GM10266 (cell line): ENCODE measurements at regions not wholly inside any gene's neighbourhood (a gene's known extent, or its start where the extent isn't known, plus 50 kb on each side); places are given as distances from the start of the nearest gene placed in this dataset.
"Not testable (repeated sequence)": the region's sequence is repeated elsewhere in the genome, so short reads cannot be mapped to it uniquely, and the experiment has no call there.

Source experiments
- DNase-seq: peaks from one replicate; pipeline ENCODE4 v3.0.0; 2012; ENCODE audit errors: extremely low spot score
- TF ChIP-seq, protein P1 (sequence below): IDR thresholded peaks from 2 replicates; pipeline ENCODE4 v1.5.1; 2012; ENCODE audit warnings: mild to moderate bottlenecking, low read depth; ENCODE audit not compliant: control insufficient read depth, insufficient read depth; ENCODE audit errors: missing control alignments

DNA sequence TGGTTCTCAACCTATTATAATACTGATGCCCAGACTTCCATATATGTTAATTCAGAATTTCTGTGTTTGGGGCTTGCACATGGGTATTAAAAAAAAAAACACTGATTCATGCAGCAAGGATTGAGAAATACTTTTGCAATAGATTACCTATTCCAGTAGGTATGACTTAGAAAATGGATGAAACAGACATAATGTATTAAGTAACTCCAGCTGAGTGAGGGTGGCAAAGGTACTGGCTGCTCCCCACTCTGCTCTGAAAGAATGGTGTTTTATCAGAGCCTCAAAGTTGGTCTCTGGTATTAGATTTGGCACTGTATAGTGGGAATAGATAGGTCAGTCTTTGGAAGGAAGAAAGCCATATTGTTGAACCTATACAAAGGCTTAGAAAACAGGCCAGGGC is 234.3 kb upstream of the FOLH1 start:
- DNase-seq: no peak
- TF ChIP-seq, protein P1, sequence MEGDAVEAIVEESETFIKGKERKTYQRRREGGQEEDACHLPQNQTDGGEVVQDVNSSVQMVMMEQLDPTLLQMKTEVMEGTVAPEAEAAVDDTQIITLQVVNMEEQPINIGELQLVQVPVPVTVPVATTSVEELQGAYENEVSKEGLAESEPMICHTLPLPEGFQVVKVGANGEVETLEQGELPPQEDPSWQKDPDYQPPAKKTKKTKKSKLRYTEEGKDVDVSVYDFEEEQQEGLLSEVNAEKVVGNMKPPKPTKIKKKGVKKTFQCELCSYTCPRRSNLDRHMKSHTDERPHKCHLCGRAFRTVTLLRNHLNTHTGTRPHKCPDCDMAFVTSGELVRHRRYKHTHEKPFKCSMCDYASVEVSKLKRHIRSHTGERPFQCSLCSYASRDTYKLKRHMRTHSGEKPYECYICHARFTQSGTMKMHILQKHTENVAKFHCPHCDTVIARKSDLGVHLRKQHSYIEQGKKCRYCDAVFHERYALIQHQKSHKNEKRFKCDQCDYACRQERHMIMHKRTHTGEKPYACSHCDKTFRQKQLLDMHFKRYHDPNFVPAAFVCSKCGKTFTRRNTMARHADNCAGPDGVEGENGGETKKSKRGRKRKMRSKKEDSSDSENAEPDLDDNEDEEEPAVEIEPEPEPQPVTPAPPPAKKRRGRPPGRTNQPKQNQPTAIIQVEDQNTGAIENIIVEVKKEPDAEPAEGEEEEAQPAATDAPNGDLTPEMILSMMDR: no peak

DNA sequence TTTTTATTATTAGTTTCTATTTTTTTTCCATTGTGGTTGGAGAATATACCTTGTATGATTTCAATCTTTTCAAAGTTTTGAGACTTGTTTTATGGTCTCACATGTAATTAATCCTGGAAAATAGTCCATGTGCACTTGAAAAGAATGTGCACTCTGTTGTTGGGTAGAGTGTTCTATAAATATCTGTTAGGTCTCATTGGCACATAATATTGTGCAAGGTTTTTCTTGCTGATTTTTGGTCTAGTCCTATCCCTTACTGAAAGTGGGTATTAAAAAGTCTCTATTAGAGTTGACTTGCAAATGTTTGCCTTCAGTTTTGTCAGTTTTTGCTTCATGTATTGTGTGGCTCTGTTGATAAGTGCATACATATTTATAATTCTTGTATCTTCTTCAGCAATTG is 231.5 kb upstream of the FOLH1 start:
- DNase-seq: not testable (repeated sequence)

DNA sequence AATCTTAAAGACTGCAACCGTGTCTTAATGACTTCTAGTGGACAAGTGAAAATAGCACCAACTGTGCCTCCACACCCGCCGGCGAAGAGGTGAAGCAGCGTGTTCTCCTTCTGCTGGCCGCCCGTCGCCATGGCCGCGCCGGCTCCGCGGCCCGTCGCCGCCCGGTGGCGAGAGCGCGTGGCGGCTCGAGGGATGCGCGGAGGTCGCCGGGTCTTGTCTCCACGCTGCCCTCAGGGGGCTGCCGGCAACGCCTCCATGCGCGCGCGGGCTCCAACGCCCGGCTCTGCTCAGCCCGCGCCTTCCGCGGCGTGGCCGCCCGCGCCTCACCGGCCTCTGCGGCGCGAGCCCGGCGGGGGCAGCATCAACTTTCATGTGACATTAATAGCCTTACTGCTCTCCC is 225.9 kb upstream of the FOLH1 start:
- not testable (repeated sequence) for DNase-seq

DNA sequence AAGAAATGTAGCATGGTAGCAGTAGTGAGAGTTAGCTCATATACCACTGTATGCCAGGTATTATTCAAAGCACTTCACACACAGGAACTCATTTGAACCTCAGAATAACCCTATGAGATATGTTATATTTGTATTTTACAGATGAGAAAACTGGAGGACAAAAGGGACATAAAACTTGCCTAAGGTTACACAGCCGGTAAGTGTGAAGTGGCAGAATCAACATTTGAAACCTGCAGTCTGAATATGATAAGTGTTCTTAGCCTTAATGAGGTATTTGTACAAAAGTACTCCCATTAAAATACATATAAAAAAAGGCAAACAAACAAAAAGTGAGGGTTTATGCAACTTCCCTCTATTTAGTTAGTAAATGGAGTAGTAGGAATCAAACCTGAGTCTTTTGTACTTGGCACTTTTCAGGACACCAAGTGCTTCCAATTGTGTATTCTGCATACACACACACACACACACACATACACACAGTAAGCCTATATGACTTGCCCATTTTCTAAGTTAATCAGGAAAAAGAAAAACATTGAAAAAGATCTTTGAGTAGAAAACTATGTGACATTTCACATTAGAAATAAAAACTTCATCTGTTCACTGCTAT is 223.9 kb upstream of the FOLH1 start:
- DNase-seq: no peak
- TF ChIP-seq, protein P1: no peak

DNA sequence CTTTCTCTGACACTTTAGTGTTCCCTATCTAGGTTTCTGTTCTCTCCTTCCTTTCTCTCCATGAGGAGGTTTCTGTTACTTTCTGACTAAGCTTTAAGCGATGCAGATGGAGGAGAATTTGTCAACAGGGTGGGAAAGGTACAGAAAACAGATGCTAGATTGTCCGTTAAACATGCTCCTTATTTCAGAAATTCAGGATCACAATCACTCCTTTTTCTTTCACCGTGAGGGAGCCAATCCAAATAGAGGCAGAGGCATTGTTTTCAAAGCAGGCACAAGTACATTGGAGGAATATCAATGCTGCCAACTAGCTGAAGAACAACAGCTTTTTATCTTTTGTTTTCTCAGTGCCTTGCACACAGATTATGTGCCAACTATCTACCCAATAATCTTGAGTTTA is 215.7 kb upstream of the FOLH1 start:
- no peak for DNase-seq
- TF ChIP-seq, protein P1: no peak

DNA sequence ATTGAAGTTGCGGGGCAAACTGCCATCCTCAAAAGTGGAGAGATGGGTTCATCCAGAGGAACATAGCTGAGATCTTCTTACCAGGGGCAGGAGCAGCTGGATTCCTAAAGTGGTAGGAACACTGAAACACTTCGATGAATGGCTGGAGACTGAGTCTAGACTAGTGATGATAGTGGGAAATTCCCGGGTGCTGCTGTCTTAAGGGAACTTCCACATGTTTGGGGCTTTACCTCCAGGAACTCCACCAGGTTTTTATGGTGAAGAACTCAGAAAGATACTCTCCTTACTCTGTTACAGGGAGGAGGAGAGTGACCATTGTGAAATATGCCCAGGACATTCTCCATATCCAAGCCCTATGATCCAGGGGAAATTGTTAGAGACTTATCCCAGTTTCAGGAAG is 210.5 kb upstream of the FOLH1 start:
- not testable (repeated sequence) for DNase-seq

DNA sequence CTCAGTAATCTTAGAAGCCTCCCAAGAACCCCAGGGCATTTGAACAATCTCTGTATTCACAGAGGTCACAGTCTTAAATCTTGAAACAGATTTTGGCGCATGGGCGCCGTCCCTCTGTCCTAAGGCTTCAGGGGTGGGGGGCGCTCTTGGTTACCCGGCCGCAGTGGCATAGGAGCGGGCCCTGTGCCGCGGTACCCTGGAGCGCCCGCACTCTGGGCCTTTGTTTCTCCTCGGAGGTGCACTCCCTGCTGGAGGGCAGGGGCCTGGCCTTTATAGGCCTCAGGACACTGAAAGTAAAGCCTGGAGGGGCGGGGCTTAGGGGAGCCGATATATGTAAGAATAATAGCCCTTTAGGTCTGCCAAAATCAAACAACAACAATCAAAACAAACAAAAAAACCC is 197.3 kb upstream of the FOLH1 start:
- TF ChIP-seq, protein P1: no peak
- DNase-seq: no peak

DNA sequence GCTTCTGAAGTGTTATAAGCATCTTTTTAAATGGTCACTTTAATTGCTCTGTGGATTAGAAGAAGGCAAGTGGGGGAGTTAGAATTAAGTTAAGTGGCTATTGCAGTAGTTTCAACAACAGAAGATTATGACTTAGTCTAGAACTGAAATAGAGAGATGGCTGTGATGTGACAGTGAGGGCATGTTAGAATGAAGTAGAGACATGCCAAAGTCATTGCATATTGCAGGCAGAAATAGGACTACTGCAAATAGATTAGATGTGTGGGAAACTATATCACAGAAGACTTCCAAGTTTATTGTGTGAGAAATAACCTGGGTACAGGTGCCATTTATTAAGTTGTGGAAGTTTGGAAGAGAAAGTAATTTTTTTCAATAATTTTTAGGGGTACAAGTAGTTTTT is 187.4 kb upstream of the FOLH1 start:
- DNase-seq: not testable (repeated sequence)

DNA sequence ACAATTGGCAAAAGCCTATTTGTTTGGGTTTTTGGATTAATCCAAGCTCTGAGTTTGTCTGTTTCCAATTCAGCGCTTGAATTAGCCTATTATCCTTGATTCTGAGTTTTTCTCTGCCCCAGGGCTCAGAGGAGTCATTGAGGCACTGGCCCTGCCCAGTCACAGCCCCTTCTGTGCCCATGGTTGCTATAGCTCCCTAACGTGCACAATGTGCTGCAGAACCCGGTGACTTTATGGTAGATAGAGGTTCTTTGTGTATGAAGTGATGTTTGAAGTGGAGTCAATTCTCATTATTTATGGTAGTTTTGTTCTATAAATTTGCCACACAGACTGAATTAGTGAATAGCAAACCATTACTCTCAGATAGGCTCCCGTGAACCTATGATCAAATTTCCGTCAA is 182.0 kb upstream of the FOLH1 start:
- DNase-seq: not testable (repeated sequence)

DNA sequence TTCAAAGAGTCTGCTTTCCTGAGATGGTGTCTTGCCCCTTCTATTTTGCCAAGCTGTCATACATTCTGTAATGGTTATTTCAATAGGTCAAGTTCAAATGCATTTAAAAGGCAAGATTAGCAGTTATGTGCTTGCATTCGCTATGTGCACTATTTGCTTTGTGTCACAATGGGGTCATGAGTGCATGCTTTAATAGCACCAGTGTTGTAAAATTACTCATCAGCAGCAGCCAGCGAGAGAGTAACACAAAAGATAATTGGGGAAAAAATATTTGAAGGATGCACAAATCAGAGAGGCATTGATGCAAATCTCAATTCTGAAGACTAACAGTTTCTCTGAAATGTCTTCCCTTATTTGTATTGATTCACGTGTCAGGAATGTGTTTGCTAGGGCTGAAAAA is 180.7 kb upstream of the FOLH1 start:
- DNase-seq: not testable (repeated sequence)

DNA sequence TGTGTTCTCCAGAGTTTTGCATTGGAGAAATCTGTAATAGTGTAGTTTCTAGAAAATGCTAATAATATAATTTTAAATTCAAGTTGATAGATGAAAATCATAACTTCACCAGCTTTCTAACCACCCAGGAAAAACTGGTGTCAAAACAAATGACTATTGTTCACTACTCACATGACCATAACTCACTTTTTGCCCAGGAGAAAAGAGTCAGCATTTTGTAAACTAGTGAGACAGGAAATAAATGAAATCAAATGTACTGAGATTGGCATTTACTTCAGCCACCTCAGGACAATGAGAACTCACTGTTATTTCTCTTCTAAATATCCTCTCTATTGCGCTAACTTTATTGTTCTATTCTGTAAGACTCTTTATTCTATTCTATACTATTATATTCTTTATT is 176.0 kb upstream of the FOLH1 start:
- not testable (repeated sequence) for DNase-seq
